HG02610 (cell line): ENCODE measurements at regions not wholly inside any gene's neighbourhood (a gene's known extent, or its start where the extent isn't known, plus 50 kb on each side); places are given as distances from the start of the nearest gene placed in this dataset.
"Not testable (repeated sequence)": the region's sequence is repeated elsewhere in the genome, so short reads cannot be mapped to it uniquely, and the experiment has no call there.

Source experiments
- ATAC-seq: cut with Tn5 transposase; IDR thresholded peaks from one replicate; pipeline ENCODE4 v1.9.1; 2021; ENCODE audit warnings: mild to moderate bottlenecking, moderate library complexity; ENCODE audit not compliant: unreplicated experiment

GRCh38 chr1:238408737-238409136 lies 518.0 kb upstream of the ZP4 start:
- ATAC-seq = no peak

- ATAC-seq = no peak
Observed at GRCh38 chr1:238406098-238406860, 515.6 kb upstream of the ZP4 start.

GRCh38 chr1:238404921-238405320 lies 514.2 kb upstream of the ZP4 start:
- no peak for ATAC-seq

- ATAC-seq = no peak
Observed at GRCh38 chr1:238404481-238404880, 513.8 kb upstream of the ZP4 start.

- no peak for ATAC-seq
Observed at GRCh38 chr1:238401144-238401543, 510.4 kb upstream of the ZP4 start.

GRCh38 chr1:238399558-238399957 lies 508.8 kb upstream of the ZP4 start:
- ATAC-seq = no peak

GRCh38 chr1:238396140-238396539 lies 505.4 kb upstream of the ZP4 start:
- ATAC-seq = no peak

GRCh38 chr1:238384381-238384780 lies 493.7 kb upstream of the ZP4 start:
- ATAC-seq = no peak

- no peak for ATAC-seq
Observed at GRCh38 chr1:238380167-238380566, 489.4 kb upstream of the ZP4 start.

- not testable (repeated sequence) for ATAC-seq
Observed at GRCh38 chr1:238379446-238379845, 488.7 kb upstream of the ZP4 start.

GRCh38 chr1:238377280-238377919 lies 486.7 kb upstream of the ZP4 start:
- no peak for ATAC-seq

- no peak for ATAC-seq
Observed at GRCh38 chr1:238370599-238370998, 479.9 kb upstream of the ZP4 start.

GRCh38 chr1:238364214-238364892 lies 473.6 kb upstream of the ZP4 start:
- no peak for ATAC-seq

- ATAC-seq = no peak
Observed at GRCh38 chr1:238360474-238360873, 469.8 kb upstream of the ZP4 start.

GRCh38 chr1:238350471-238350870 lies 459.7 kb upstream of the ZP4 start:
- no peak for ATAC-seq

- ATAC-seq = no peak
Observed at GRCh38 chr1:238346340-238346739, 455.6 kb upstream of the ZP4 start.

GRCh38 chr1:238345837-238346236 lies 455.1 kb upstream of the ZP4 start:
- no peak for ATAC-seq

GRCh38 chr1:238343852-238344251 lies 453.1 kb upstream of the ZP4 start:
- no peak for ATAC-seq

- no peak for ATAC-seq
Observed at GRCh38 chr1:238341395-238341794, 450.7 kb upstream of the ZP4 start.

GRCh38 chr1:238340989-238341388 lies 450.3 kb upstream of the ZP4 start:
- no peak for ATAC-seq

GRCh38 chr1:238336531-238336930 lies 445.8 kb upstream of the ZP4 start:
- no peak for ATAC-seq

- ATAC-seq = no peak
Observed at GRCh38 chr1:238334170-238334569, 443.4 kb upstream of the ZP4 start.
